CD4-positive, alpha-beta T cell treated with Interleukin-17A for 1 hour (primary cell): ENCODE measurements at regions not wholly inside any gene's neighbourhood (a gene's known extent, or its start where the extent isn't known, plus 50 kb on each side); places are given as distances from the start of the nearest gene placed in this dataset.

Experiments used
- DNase-seq: peaks from one replicate; pipeline ENCODE4 v3.0.0-alpha.2; 2020

DNA sequence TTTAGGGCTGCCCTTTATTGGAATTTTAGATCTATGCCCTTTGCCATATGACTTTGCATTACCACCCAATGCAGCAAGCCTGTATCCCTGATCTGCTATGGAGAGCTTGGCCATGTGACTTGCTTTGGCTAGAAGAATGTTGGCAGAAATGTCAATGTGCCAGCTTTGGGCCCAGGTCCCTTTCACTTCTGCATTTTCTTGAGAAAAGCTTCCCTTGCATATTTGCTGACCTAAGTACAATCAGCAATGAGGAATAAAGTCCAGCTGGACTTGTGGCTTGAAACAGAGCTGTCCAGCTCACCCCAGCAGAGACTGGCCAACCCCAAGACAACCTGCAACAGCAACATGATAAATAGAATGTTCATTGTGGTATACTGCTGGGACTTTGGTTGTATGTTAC is 135.9 kb downstream of the PAH start:
- DNase-seq, result no peak

DNA sequence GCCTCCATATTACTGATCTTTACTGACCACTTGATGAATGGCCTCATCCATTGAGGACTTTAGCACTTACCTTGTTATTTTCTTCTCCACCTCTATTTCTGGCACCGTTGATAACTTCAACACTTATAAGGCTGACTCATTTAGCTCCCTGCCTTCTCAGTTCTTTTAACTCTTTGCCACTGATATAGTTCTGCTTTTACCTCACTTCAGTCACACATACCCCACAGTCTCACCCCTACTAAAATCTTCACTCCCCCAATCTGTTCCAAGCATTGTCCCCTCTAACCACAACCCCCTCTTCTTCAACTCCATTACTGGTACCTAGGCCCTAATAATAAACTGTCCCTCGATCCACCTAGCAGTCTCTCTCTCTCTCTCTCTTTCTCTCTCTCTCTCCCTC is 141.0 kb downstream of the PAH start:
- DNase-seq, result no peak

DNA sequence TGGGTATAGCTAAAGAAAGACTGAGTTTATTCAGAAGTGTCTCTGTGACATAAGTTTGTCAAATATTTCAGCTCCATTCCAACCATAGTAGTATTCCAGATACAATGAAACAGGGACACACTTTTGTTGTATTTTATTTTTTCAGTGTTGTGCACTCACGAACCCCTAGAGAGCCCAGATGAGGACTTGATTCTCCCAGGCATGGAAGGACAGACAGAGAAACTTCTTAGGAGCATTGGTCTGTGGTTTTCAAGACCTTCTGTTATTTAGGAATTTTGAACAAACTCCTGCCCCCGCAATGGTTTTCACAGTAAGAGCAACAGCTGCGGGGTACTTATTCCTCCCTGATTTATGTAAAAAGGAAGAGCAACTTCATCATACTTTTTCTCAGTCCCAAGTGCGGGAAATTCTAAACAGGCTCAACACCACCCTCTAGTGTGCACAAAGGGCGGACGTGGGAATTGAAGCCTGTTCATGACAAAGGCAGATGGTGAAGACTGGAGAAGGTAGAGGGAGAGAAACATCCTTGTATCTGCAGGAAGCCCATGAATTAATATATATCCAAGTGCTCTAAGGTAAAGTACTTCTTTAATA is 147.6 kb downstream of the PAH start:
- DNase-seq, result peak; percentile 12

DNA sequence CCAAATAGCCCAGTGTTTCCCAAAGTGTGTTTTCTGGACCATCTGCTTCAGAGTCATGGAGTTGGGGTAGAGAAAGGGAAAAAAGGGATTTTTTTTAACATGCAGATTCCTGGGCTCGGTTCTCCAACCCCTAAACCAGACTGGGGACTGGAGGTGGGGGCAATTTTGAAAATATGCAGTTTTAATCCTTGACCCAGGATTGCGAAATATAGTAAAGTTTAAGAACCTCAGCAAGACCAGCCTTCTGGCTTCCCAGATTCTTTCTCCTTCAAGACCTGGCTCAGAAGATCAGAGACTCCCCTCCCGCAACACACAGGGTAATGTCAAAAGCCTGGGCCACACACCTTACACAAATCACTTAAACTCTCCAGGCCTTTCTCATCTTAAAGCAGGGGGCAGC is 150.1 kb downstream of the PAH start:
- no peak for DNase-seq

DNA sequence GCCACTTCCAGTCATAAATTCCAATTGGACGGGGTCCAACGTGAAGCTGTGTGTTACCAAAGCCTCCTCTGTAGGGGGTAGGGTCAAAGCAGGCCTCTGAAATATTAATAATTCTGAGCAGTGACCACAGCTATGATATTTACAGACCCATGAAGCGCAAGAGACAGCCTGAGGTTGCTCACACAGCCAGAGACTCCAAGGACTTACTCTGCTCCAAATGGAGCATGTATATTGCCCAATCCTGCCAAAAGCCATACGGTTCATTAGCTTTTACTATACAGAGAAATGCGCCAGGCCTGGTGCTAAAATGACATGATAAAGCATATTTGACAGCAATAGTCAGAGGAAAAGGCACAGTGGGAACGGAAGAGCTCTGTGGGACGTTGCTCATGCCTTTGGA is 151.3 kb downstream of the PAH start:
- no peak for DNase-seq

DNA sequence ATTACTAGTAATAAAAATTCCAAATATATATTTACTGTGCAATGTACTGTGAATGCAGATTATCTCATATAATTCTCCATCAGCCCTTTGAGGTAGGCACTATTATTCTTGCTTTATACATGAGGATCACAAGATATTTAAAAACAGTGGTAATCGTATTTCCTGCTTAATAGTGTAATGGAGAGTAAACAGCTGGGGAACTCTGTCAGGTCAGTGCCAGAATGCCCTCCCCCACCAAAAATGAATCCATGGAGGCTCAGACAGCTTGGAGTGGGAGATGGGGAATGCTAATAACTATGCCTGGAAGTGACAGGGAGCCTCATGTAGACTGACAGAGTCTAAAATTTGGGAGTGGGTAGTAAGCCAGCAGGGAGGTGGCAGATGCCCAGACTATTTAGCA is 153.6 kb downstream of the PAH start:
- DNase-seq, result no peak

DNA sequence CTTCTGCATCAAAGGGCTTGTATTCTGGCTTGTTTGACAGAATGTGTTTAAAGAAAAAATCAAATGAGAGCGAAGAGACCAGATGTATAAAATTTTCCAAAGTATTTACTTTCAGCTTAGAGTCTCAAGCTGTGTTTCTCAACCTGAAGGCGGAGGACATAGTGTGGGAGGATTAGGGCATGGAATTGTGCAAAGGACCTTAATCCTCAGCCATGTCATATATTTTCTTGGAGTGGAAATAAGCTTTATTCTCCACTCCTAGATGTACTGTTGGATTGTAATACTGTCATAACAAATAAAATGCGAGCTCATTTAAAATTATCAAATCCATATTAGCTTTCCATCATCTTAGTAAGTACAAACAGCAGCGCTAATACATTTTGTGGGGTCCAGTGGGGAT is 154.0 kb downstream of the PAH start:
- DNase-seq, result no peak

DNA sequence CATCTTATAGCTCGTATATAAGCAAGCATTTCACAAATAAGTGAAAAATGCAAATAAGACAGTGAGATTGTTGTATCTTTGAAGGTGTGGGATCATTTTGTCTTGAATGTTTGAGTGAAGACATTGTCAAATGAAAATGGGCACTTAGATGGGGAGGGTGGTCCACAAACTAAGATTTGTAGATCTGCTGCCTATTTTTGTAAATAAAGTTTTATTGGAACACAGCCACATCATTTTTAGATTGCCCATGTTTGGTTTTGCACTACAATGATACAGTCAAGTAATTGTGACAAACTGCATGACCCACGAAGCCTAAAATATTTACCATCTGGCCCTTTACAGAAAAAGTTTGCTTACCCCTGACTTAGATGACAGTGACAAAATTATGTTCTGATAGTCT is 156.7 kb downstream of the PAH start:
- no peak for DNase-seq

DNA sequence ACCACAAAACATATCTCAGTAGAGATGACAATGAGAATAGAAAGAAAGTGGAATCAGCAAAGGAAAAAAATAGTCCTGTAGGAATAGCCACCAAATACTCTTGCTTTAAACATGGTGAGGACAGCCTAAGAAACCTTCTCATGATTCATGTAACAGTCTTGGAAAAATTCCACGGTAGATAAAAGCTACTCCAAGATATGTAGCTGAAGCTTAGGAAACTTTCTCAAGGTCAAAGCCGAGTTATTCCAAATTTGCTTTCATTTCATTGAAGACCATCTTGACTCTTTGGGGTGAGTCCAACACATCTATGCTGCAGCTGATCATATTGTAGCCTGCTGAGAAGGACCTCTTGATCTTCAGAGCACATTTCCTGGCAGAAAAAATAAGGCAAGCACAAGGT is 157.6 kb downstream of the PAH start:
- no peak for DNase-seq

DNA sequence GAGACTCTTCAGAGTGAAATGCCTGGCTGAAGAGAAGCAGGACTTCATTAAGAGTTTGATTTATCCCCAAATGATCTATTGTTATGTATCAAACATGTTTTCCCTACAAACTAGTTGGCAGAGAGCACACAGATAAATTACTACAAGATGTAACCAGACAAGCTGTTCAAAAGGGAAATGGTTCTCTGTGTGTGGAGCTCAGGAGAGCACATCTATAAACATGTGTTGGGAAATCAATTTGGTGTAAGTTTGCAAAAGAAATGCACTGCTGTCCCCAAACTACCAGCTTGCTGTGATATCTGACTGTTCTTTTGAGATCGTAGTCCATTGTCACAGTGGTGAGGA is 159.2 kb downstream of the PAH start:
- DNase-seq, result no peak

DNA sequence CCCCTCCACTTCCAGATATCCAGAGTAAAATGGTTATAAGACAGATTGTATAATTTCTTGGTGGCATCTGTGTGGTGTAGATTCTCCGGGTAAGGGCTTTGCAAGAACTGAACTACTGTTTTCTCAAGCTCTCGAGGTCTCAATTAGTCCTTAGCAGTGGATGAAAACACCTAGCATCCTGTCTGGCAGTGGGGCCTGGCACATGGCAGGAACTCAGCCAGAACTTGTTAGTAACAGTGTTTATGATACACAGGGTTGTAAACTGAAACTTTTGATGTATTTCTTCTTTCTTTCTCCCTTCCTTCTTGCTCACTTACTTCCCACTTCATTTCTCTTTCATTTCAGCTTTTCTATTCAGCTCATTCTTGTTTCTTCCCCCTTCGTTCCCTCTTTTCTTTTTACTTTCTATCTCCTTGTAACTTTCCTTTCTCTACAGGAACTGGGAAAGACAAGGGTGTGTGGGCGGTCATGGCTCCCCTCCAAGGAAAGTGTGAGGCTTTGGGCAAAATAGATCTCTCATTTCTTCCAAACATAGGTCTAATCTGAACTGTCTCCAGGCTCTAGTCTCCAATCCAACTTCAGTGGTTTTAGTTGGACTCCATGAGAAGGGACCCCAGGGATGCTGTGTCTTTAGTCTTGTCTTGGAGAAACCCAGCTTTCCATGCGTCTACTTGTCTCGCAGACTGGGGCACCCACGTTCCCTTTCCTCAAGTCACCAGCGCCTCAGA is 159.7 kb downstream of the PAH start:
- DNase-seq, result no peak

DNA sequence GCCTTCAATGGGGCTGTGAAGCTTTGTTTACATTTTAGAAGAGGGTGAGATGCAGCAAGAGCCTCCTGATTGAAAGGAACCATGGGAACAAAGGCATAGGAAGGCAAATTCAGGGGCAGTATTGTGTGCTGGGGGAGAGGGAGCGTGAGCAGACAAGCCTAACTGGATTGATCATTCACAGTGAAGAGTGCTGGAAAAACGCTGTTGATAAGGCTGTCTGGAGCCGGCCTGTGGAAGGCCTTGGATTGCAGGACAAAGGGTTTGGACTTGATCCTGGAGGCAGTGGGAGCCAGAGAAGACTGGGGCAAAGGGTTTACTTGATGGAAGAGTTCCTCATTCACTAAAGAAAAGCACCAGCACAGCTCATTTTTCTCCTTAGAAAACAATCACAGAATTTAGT is 160.5 kb downstream of the PAH start:
- DNase-seq, result no peak

DNA sequence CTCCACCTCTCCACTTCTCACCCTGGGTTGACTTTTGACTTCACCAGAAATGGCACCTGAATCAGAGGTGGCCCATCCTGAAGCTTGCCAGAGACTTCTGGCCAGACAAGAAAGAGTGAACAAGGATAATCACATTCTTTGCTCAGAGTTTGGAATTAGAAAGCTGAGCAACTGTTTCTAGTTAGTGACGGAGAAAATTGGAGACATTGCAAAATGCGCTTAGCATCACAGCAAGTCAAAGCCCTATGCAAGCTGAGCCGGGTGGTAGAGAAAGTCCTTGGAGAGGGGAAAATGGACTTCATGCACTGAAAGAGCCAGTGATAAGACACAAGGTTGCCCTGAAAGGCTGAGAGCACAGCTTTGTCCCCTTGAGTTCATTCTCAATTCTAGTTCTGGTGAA is 161.8 kb downstream of the PAH start:
- no peak for DNase-seq

DNA sequence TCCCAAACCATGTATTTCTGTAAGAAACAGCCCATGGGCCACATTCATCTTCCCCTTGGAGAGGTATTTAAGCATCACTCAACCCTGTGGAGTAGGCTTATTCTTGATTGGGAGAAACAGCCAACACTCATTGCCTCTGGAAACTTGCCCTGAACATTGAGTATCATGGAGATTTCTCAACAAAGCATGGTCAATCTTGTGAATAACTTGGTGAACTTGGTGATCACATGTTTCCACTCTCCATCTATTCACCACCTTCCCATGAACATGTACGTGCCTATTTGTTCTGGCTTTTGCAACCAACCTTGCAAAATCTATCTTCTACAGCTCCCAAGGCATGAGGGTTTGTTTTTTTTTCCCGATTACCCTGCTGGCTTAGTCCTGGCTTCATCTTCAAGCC is 163.2 kb downstream of the PAH start:
- DNase-seq, result no peak

DNA sequence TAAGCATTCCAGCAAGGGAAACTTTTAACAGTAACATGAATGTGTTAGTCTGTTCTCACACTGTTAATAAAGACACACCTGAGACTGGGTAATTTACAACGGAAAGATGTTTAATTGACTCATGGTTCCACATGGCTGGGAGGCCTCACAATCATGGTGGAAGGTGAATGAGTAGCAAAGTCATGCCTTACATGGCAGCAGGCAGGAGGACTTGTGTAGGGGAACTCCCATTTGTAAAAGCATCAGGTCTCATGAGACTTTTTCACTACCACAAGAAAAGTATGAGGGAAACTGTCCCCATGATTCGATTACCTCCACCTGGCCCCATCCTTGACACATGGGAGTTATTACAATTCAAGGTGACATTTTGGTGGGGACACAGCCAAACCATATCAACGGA is 168.3 kb downstream of the PAH start:
- no peak for DNase-seq

DNA sequence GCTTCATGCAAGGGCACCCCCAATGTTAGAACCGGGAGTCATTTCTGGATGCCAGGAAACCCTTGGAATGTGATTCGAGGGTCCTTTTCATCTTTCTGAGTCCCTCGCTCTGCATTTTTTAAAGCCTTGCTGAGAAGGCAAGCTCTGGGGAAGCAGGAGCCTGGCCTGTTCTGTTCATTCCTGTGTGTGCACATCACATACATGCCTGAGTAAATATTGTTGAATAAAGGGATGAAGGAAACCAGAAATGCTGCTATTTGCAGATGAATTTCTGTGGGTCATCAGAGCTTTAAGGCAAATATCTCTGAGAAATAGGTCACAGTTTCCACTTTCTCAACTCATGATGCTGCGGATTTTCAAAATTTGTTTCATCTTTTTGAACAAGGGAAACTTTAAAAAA is 170.1 kb downstream of the PAH start:
- DNase-seq, result no peak

DNA sequence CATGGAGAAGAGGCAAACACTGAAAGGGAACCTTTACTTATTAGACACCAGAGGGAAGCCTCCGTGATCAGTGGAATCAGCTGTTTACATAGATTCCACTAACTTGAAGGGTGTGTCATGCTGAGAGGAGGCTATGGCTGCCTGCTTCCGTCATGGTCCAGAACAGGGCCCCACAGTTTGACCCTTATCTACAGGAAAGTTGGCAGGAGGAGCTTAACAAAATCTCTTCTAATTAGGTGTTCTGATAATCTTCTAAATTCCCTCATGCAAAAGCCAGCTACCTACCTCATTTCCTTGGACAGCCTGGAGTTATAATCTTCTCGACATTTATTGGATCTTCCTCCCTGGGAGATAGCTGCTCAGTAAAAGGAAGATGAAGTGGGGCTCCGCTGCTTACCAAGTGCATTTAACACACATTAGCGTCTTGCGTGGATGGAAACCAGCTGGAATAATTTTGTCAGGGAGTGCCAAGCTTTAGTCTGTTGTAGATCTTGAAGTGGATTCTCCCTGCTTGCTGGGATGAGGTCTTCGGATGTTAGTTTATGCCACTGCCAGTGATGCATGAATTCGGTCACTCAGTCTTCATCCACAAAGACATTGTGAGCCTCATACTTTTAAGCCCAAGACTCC is 171.0 kb downstream of the PAH start:
- no peak for DNase-seq

DNA sequence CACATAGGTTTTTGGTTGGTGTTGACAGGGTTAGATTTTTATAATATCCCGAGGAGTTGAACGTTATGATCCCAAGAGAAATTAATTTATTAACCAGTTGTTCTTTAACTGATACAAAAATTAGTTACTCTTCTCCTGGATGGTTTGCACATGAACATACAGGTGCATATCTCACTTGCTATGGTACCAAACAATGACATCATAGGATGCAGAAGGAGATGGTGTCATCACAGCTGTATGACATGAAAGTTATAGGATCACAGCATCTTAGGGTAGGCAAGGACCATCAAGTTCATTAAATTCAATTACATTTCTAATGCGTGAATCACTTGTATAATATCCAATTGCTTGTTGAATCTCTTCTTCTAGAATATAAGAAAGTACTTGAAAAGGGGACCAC is 175.8 kb downstream of the PAH start:
- DNase-seq, result no peak

DNA sequence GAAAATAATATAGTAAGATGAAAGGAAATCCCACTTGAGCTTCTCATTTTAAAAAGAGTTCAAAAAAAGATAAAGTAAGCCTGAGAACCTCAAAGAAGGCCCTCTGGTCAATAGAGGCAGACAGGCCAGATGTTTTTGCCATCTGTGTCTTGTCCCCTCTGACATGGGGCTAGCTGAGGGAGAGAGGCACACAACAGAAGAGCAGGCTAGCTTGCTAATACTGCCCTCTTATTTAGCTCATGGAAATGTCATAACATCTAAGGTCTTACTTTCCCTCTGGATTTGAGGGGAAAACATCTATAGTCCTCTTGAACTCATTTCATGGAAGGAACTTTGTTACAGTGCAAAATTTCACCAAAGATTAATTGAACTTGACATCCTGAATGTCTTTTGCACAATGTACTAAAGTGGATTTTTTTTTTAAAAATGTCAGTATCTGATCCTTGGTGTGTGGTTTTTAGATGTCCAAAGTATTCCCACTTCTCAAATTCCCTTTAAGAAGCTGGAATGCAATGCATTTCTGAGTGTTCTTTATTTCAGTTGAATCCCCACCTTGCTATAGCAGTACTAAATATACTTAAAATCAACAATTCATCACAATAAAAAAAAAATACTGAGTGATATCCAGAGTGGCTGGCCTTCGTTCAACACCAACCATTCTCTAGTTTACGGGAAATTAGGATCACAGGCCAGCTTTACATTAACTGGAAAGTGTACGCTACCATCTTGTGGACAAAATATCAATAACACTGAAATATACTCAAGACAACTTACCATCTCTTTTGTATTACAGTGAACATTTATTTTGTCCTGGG is 176.7 kb downstream of the PAH start:
- DNase-seq, result no peak

DNA sequence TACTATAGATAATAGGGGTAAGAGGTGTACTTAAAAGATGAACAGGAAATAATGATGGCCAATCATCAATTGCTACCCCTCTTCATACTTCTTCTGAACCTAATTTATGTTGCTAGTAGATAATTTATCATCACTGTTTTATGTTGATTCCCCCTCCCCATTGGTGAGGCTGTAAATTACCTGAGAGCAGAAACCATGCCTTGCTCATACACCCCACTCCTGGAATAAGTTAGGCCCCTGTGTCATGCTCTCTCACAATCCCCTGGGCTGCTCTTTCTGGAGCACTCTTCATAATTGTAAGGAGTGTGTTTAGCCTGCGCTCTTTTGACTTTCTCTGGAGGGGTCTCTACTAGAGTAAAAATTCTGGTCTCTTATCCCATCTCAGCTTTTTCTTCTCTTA is 180.7 kb downstream of the PAH start:
- DNase-seq, result no peak

DNA sequence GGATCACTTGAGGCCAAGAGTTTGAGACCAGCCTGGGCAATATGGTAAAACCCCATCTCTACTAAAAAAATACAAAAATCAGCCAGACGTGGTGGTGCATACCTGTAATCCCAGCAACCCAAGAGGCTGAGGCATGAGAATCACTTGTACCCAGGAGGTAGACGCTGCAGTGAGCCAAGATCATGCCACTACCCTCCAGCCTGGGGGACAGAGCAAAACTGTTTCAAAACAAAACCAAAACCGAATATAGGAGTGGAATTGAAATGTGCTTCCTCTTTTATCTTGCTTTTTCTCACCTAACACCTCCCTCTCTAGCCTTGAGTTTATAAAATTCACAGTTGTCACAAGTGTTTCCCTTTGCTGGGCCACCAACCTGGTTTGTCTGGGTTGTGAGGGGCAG is 181.9 kb downstream of the PAH start:
- no peak for DNase-seq

DNA sequence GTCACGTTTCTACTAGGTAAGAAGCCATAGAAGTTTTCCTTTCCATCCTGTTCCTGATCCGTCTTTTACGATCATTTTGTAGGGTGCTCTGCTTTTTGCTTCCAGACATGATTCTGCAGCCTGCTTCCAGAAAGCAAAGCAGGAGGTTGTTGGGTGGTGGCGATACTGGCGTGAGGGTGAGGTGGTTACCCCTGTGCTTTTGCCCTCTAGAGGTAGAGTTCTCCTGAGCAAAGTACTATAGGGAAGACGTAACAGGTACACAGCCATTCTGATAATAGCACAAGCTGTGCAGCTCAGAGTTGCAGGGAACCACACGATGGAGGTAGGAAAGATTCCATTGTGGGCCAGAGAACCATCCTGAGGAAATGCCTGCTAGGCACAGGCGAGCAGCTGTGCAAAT is 186.0 kb downstream of the PAH start:
- DNase-seq, result no peak

DNA sequence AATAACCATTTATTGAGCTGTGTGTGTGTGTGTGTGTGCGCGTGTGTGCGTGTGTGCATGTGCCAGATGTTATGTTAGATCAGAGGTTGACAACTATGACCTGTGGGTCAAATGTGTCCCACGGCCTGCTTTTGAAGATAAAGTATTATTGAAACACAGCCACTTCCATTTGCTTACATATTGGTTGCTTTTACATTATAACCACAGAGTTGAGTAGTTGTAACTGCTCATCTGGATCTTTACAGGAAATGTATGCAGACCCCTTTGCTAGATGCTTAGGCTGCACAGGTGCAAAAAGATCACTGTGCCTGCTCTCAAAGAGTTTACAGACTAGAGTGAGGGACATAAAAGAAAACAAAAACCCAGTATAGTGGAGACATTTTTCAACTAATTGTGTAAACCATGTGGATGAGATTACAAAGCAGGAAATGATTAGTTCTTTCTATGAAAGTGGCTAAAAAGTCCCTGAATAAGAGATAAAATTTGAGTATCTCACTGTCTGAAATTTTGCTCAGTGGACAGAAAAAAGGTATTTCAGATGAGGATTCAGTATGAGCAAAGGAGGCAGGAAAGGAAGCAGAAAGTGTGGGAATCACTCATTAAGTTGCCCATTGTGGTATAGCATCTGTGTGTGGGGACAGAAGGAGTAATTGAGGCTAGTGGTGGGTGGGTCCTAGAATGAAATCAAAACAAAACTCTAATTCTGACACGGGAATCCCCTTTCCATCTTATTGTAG is 188.4 kb downstream of the PAH start:
- DNase-seq, result no peak
